Fibroblast of mammary gland (primary cell): ENCODE measurements at regions not wholly inside any gene's neighbourhood (a gene's known extent, or its start where the extent isn't known, plus 50 kb on each side); places are given as distances from the start of the nearest gene placed in this dataset.
"Not testable (repeated sequence)": the region's sequence is repeated elsewhere in the genome, so short reads cannot be mapped to it uniquely, and the experiment has no call there.

ENCODE experiments used
- DNase-seq: peaks from one replicate; pipeline ENCODE4 v3.0.0-alpha.2; 2010; ENCODE audit warnings: low read depth
- H3K4me3 ChIP-seq: 2 replicates; pipeline ENCODE4 v1.5.1; 2011; ENCODE audit warnings: low read depth, mild to moderate bottlenecking, low read length, moderate library complexity; ENCODE audit not compliant: control insufficient read depth
- CTCF ChIP-seq: conservative IDR thresholded peaks from 2 replicates; pipeline ENCODE4 v1.5.1; 2011; ENCODE audit warnings: low read depth, low read length, inconsistent platforms; ENCODE audit not compliant: control insufficient read depth, insufficient read depth

- no peak for TF ChIP-seq CTCF
- no peak for DNase-seq
- no peak overlapping the region for H3K4me3 ChIP-seq
Observed at GRCh38 chr6:86629123-86629522, 308.2 kb upstream of the HTR1E start.

- no peak overlapping the region for H3K4me3 ChIP-seq
- no peak for TF ChIP-seq CTCF
- DNase-seq = no peak
Observed at GRCh38 chr6:86619428-86619827, 317.9 kb upstream of the HTR1E start.

- H3K4me3 ChIP-seq = no peak overlapping the region
- TF ChIP-seq CTCF = no peak
- no peak for DNase-seq
Observed at GRCh38 chr6:86615299-86615698, 322.0 kb upstream of the HTR1E start.

GRCh38 chr6:86609549-86610388, 327.6 kb upstream of the HTR1E start:
- H3K4me3 ChIP-seq = no peak overlapping the region
- DNase-seq = no peak
- TF ChIP-seq CTCF = no peak

- not testable (repeated sequence) for H3K4me3 ChIP-seq, DNase-seq
Observed at GRCh38 chr6:86603364-86603763, 334.0 kb upstream of the HTR1E start.

- not testable (repeated sequence) for H3K4me3 ChIP-seq, DNase-seq
Observed at GRCh38 chr6:86602093-86602492, 335.2 kb upstream of the HTR1E start.

- H3K4me3 ChIP-seq, DNase-seq: not testable (repeated sequence)
Observed at GRCh38 chr6:86598969-86599368, 338.4 kb upstream of the HTR1E start.

GRCh38 chr6:86595641-86596040, 341.7 kb upstream of the HTR1E start:
- no peak for TF ChIP-seq CTCF
- H3K4me3 ChIP-seq = no peak overlapping the region
- no peak for DNase-seq
